ENCODE measurements at regions not wholly inside any gene's neighbourhood (a gene's known extent, or its start where the extent isn't known, plus 50 kb on each side); places are given as distances from the start of the nearest gene placed in this dataset.

DNA sequence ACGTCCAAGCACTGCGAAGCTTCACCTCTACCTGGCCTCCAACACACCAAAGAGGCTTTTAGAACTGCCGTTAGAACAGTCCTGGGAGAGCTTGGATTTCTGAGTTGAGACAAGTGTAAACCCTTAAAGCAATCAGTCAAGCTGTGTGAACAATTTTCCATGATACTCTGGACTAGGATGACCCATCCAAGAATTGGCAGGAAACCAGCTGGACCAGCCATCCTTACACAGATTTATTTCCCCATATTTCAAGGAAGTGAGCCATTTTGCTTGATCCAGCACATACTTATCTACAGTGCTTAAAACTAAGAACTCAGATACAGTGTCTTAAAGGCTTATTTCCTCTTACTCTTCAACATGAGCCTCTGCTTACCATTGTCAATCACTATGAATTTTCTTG is 340.7 kb upstream of the HS3ST1 start:
- Histone ChIP-seq H3K27me3 (replicated peaks in 2 of 5; ENCODE audit: control insufficient read depth in 4 of 5, insufficient read depth in 5 of 5, low read length in 4 of 5) (no peaks in the 10 kb centered on the region), H3K4me3 (ENCODE audit: control insufficient read depth in 1 of 7, extremely low read depth in 1 of 7, insufficient read depth in 4 of 7, low read depth in 2 of 7, low read length in 6 of 7) (no peak overlapping the region), H3K4me1 (ENCODE audit: control extremely low read depth in 1 of 4, control insufficient read depth in 4 of 4, insufficient read depth in 4 of 4, low read length in 3 of 4) (no peaks in the 10 kb centered on the region), H3K36me3 (ENCODE audit: control insufficient read depth in 4 of 4, insufficient read depth in 4 of 4, low read length in 3 of 4) (no peaks in the 10 kb centered on the region), H3K27ac (ENCODE audit: insufficient read depth in 1 of 2, low read depth in 1 of 2, low read length in 2 of 2, poor library complexity in 1 of 2, severe bottlenecking in 2 of 2) (no peak overlapping the region), H3K9me3 (ENCODE audit: control extremely low read depth in 1 of 5, control insufficient read depth in 4 of 5, insufficient read depth in 2 of 5, low read depth in 1 of 5, low read length in 4 of 5) (no peaks in the 10 kb centered on the region)
- CTCF ChIA-PET = no interaction called here
- 93% methylated on average over 2 of the region's 3 CpGs for WGBS (ENCODE audit: insufficient coverage)
- no peak for DNase-seq
- POLR2A ChIA-PET = no interaction called here

DNA sequence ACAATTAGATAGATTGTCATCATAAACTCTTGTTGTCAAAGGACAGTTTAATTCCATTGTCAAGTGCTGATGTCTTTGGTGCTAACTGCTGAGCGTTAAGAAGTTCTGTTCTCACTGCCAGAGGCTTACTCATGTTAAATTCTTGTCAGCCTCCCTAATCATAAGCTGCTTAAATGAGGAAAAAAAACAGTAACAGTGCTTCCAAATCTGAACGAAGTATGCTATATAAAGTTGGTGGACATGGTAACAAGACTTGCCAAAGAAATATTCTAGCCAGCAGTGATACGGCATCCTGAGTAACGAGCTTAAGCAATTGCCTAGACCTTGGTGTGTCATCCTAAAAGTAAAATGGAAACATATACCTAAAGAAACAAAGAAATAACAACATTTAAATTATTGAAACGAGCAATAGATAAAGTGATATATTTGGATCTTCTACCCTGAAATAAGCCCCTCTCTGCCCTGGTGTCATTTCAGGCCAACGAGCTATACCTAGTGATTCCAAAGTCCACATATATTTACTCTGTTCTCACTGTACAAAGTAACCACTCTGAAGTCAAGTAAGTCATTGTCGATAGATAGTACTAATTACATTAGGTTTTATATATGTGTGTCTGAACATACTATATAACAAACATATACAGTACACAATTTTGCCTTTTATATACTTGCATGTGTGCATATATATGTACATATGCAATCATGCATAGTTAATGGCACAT is 339.7 kb upstream of the HS3ST1 start:
- H3K27ac ChIP-seq (ENCODE audit: insufficient read depth in 1 of 2, low read depth in 1 of 2, low read length in 2 of 2, poor library complexity in 1 of 2, severe bottlenecking in 2 of 2) = no peak overlapping the region
- ChIA-PET POLR2A (no interaction called here), CTCF (interaction anchor here (0.9 to 1.5 kb wide), 3 partner anchors 9 to 781 kb away, joined by 3 to 4 read pairs (median 3); no protein-coding TSS in a partner anchor)
- H3K4me1 ChIP-seq (ENCODE audit: control extremely low read depth in 1 of 4, control insufficient read depth in 4 of 4, insufficient read depth in 4 of 4, low read length in 3 of 4) = no peaks in the 10 kb centered on the region
- WGBS (ENCODE audit: insufficient coverage) = no CpG with 5 or more reads among the region's 7 CpGs
- no peak for DNase-seq
- no peaks in the 10 kb centered on the region for H3K9me3 ChIP-seq (ENCODE audit: control extremely low read depth in 1 of 5, control insufficient read depth in 4 of 5, insufficient read depth in 2 of 5, low read depth in 1 of 5, low read length in 4 of 5)
- H3K36me3 ChIP-seq (ENCODE audit: control insufficient read depth in 4 of 4, insufficient read depth in 4 of 4, low read length in 3 of 4) = no peaks in the 10 kb centered on the region
- H3K4me3 ChIP-seq (ENCODE audit: control insufficient read depth in 1 of 7, extremely low read depth in 1 of 7, insufficient read depth in 4 of 7, low read depth in 2 of 7, low read length in 6 of 7) = no peak overlapping the region
- no peaks in the 10 kb centered on the region for H3K27me3 ChIP-seq (replicated peaks in 2 of 5; ENCODE audit: control insufficient read depth in 4 of 5, insufficient read depth in 5 of 5, low read length in 4 of 5)

DNA sequence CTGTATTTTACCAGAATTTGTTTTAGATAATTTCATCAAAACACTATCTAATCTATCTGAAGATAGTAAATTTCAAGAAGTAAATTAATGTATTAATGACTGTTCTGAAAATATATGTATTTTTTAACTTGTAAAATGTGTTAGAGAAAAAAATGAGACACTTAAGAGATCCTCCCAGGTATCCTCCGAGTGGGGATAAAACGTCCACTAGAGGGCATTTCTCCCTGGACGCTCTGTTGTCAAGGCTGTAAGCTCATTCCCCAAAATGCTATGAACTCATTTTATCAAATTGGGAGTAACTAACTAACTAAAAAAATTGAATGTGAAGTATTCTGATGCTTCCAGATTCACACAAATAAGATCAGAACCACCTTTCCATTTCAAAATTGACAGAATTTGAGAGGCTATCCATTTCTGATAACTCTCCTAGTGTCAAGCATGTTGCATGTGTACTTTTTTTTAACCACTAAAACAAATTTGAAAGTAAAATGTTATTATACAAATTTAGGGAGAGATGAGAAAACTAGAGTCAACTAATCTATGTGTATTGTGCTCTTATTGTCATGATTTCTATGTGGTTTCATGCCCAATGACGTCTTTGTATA is 337.3 kb upstream of the HS3ST1 start:
- no peaks in the 10 kb centered on the region for H3K36me3 ChIP-seq (ENCODE audit: control insufficient read depth in 4 of 4, insufficient read depth in 4 of 4, low read length in 3 of 4)
- ChIA-PET POLR2A (no interaction called here), CTCF (interaction anchor here (1.0 to 1.8 kb wide), 2 partner anchors 10 to 12 kb away, joined by 4 to 5 read pairs; no protein-coding TSS in a partner anchor)
- no peak overlapping the region for H3K27ac ChIP-seq (ENCODE audit: insufficient read depth in 1 of 2, low read depth in 1 of 2, low read length in 2 of 2, poor library complexity in 1 of 2, severe bottlenecking in 2 of 2)
- H3K9me3 ChIP-seq (ENCODE audit: control extremely low read depth in 1 of 5, control insufficient read depth in 4 of 5, insufficient read depth in 2 of 5, low read depth in 1 of 5, low read length in 4 of 5) = no peaks in the 10 kb centered on the region
- DNase-seq = peak; percentile 32 to 61 (median 51)
- no peaks in the 10 kb centered on the region for H3K4me1 ChIP-seq (ENCODE audit: control extremely low read depth in 1 of 4, control insufficient read depth in 4 of 4, insufficient read depth in 4 of 4, low read length in 3 of 4)
- H3K27me3 ChIP-seq (replicated peaks in 2 of 5; ENCODE audit: control insufficient read depth in 4 of 5, insufficient read depth in 5 of 5, low read length in 4 of 5) = no peaks in the 10 kb centered on the region
- no peak overlapping the region for H3K4me3 ChIP-seq (ENCODE audit: control insufficient read depth in 1 of 7, extremely low read depth in 1 of 7, insufficient read depth in 4 of 7, low read depth in 2 of 7, low read length in 6 of 7)
- WGBS (ENCODE audit: insufficient coverage) = no CpG with 5 or more reads among the region's 4 CpGs

DNA sequence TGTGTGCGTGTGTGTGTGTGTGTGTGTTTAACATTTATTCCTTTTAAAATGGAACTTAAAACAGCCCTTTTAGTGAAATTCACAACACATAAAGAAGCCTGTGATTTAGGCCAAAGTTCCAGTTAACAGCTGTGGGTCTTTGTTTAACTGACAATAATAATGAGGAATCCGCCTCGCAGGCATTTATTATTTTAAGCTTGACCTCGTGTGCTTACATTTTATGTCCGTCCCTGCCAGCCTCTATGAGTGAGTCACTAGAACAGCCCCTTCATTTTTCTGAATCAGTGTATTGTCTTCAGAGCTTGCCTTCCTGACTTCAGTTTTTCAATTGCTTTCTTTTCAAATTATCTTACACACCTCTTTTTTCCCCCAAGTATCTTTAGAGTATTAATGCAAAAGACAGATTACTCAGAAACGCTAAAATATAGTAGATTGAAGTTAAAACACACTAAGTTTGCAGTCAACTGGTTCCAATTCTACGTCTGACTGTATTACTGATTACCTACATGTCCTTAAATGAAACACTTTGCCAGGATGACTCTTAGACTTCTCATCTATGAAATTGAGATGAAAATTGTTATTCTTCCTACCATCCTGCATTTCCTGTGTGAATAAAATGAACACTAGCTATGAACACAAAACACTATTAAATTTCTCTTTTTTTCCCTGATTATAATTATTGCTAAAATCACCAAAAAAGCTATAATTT is 319.6 kb upstream of the HS3ST1 start:
- no peaks in the 10 kb centered on the region for H3K36me3 ChIP-seq (ENCODE audit: control insufficient read depth in 4 of 4, insufficient read depth in 4 of 4, low read length in 3 of 4)
- WGBS (ENCODE audit: insufficient coverage) = 92% methylated on average over 5 of the region's 7 CpGs
- H3K4me1 ChIP-seq (ENCODE audit: control extremely low read depth in 1 of 4, control insufficient read depth in 4 of 4, insufficient read depth in 4 of 4, low read length in 3 of 4) = peaks cover 0 to 2% (median 0%) of the 10 kb centered on the region in 4 experiments
- H3K27ac ChIP-seq (ENCODE audit: insufficient read depth in 1 of 2, low read depth in 1 of 2, low read length in 2 of 2, poor library complexity in 1 of 2, severe bottlenecking in 2 of 2) = no peak overlapping the region
- no peaks in the 10 kb centered on the region for H3K27me3 ChIP-seq (replicated peaks in 2 of 5; ENCODE audit: control insufficient read depth in 4 of 5, insufficient read depth in 5 of 5, low read length in 4 of 5)
- POLR2A ChIA-PET = no interaction called here
- H3K4me3 ChIP-seq (ENCODE audit: control insufficient read depth in 1 of 7, extremely low read depth in 1 of 7, insufficient read depth in 4 of 7, low read depth in 2 of 7, low read length in 6 of 7) = no peak overlapping the region
- peaks cover 0 to 3% (median 0%) of the 10 kb centered on the region in 5 experiments for H3K9me3 ChIP-seq (ENCODE audit: control extremely low read depth in 1 of 5, control insufficient read depth in 4 of 5, insufficient read depth in 2 of 5, low read depth in 1 of 5, low read length in 4 of 5)
- DNase-seq = no peak
- CTCF ChIA-PET = interaction anchor here (1.5 to 1.6 kb wide), 2 partner anchors 20 to 207 kb away, joined by 3 to 4 read pairs; no protein-coding TSS in a partner anchor

DNA sequence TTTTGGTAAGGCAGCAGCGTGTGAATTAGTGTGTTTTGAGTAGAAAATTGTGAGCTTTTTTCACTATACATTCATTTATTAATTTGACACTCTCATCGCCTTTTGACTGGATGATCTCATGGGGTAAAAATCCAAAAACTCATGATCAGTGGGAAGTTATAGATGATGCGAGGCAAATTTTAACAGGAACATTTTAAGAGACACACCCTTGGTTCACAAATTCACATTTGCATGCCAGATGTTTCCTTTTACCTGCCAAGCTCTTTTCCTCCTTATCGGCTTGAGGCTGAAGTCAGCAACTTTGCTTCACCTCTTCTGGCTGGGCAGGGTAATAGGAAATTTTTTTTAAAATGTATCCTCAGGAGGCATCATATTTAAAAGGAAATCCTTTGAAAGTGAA is 318.0 kb upstream of the HS3ST1 start:
- Histone ChIP-seq H3K36me3 (ENCODE audit: control insufficient read depth in 4 of 4, insufficient read depth in 4 of 4, low read length in 3 of 4) (no peaks in the 10 kb centered on the region), H3K4me3 (ENCODE audit: control insufficient read depth in 1 of 7, extremely low read depth in 1 of 7, insufficient read depth in 4 of 7, low read depth in 2 of 7, low read length in 6 of 7) (no peak overlapping the region), H3K27me3 (replicated peaks in 2 of 5; ENCODE audit: control insufficient read depth in 4 of 5, insufficient read depth in 5 of 5, low read length in 4 of 5) (no peaks in the 10 kb centered on the region), H3K4me1 (ENCODE audit: control extremely low read depth in 1 of 4, control insufficient read depth in 4 of 4, insufficient read depth in 4 of 4, low read length in 3 of 4) (peaks cover 0 to 2% (median 0%) of the 10 kb centered on the region in 4 experiments), H3K9me3 (ENCODE audit: control extremely low read depth in 1 of 5, control insufficient read depth in 4 of 5, insufficient read depth in 2 of 5, low read depth in 1 of 5, low read length in 4 of 5) (no peaks in the 10 kb centered on the region), H3K27ac (ENCODE audit: insufficient read depth in 1 of 2, low read depth in 1 of 2, low read length in 2 of 2, poor library complexity in 1 of 2, severe bottlenecking in 2 of 2) (no peak overlapping the region)
- CTCF ChIA-PET = interaction anchor here (1.4 kb wide), 1 partner anchor 10 kb away, joined by 3 read pairs; no protein-coding TSS in a partner anchor
- no CpG with 5 or more reads among the region's 4 CpGs for WGBS (ENCODE audit: insufficient coverage)
- peak in 2 of 3 donors; percentile 1 to 26 for DNase-seq
- POLR2A ChIA-PET = no interaction called here

DNA sequence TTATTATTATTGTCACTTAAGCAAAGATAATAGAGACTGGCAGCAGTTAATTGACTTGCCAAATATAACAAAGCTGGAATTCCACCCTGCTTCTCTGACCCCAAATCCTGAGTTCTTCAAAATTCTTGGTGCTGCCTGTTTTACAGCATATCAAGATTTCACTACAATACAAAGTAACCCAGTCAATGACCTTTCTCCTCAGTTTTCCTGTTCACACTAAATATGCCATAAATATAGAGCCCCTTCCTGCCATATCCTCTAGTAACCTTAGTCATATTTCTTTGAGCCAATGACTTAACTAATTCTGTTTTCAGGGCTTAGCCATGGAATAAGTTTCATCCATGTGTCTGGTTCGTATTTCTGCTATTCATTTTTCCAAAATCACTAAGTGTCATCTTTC is 315.3 kb upstream of the HS3ST1 start:
- WGBS (ENCODE audit: insufficient coverage) = no CpG with 5 or more reads among the region's 1 CpG
- ChIA-PET CTCF (no interaction called here), POLR2A (no interaction called here)
- Histone ChIP-seq H3K4me3 (ENCODE audit: control insufficient read depth in 1 of 7, extremely low read depth in 1 of 7, insufficient read depth in 4 of 7, low read depth in 2 of 7, low read length in 6 of 7) (no peak overlapping the region), H3K4me1 (ENCODE audit: control extremely low read depth in 1 of 4, control insufficient read depth in 4 of 4, insufficient read depth in 4 of 4, low read length in 3 of 4) (peaks cover 0 to 2% (median 0%) of the 10 kb centered on the region in 4 experiments), H3K27ac (ENCODE audit: insufficient read depth in 1 of 2, low read depth in 1 of 2, low read length in 2 of 2, poor library complexity in 1 of 2, severe bottlenecking in 2 of 2) (no peak overlapping the region), H3K9me3 (ENCODE audit: control extremely low read depth in 1 of 5, control insufficient read depth in 4 of 5, insufficient read depth in 2 of 5, low read depth in 1 of 5, low read length in 4 of 5) (no peaks in the 10 kb centered on the region), H3K36me3 (ENCODE audit: control insufficient read depth in 4 of 4, insufficient read depth in 4 of 4, low read length in 3 of 4) (no peaks in the 10 kb centered on the region), H3K27me3 (replicated peaks in 2 of 5; ENCODE audit: control insufficient read depth in 4 of 5, insufficient read depth in 5 of 5, low read length in 4 of 5) (no peaks in the 10 kb centered on the region)
- no peak for DNase-seq

DNA sequence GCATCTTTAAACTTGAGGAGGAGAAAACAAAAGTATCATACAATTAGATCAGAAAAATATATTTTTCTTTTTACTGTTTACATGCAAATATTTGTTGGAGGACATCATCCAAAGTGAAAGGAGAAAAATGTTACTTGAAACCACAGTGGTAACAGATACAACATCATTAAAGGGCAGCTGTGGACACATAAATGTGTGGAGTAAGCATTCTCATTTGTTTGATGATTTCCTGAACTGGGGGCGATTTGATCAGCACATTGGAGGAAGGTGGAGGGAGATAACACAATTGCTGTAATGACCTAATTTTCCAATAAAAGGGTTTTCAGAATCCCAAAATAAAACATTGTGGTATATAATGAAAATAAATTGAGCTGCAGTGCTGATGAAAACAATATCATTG is 314.5 kb upstream of the HS3ST1 start:
- peaks cover 0 to 2% (median 0%) of the 10 kb centered on the region in 4 experiments for H3K4me1 ChIP-seq (ENCODE audit: control extremely low read depth in 1 of 4, control insufficient read depth in 4 of 4, insufficient read depth in 4 of 4, low read length in 3 of 4)
- POLR2A ChIA-PET = no interaction called here
- CTCF ChIA-PET = no interaction called here
- WGBS (ENCODE audit: insufficient coverage) = no CpG with 5 or more reads among the region's 1 CpG
- no peaks in the 10 kb centered on the region for H3K27me3 ChIP-seq (replicated peaks in 2 of 5; ENCODE audit: control insufficient read depth in 4 of 5, insufficient read depth in 5 of 5, low read length in 4 of 5)
- no peak overlapping the region for H3K27ac ChIP-seq (ENCODE audit: insufficient read depth in 1 of 2, low read depth in 1 of 2, low read length in 2 of 2, poor library complexity in 1 of 2, severe bottlenecking in 2 of 2)
- no peak for DNase-seq
- no peak overlapping the region for H3K4me3 ChIP-seq (ENCODE audit: control insufficient read depth in 1 of 7, extremely low read depth in 1 of 7, insufficient read depth in 4 of 7, low read depth in 2 of 7, low read length in 6 of 7)
- H3K9me3 ChIP-seq (ENCODE audit: control extremely low read depth in 1 of 5, control insufficient read depth in 4 of 5, insufficient read depth in 2 of 5, low read depth in 1 of 5, low read length in 4 of 5) = no peaks in the 10 kb centered on the region
- no peaks in the 10 kb centered on the region for H3K36me3 ChIP-seq (ENCODE audit: control insufficient read depth in 4 of 4, insufficient read depth in 4 of 4, low read length in 3 of 4)
